Spinal cord (tissue), 9 donors: ENCODE measurements at regions not wholly inside any gene's neighbourhood (a gene's known extent, or its start where the extent isn't known, plus 50 kb on each side); places are given as distances from the start of the nearest gene placed in this dataset.
A peak's percentile ranks its signal among the peaks of the same experiment; 100 is the strongest.

Experiments used
- DNase-seq, 6 donors: peaks; one replicate each; pipeline versions ENCODE4 v3.0.0 to v3.0.0-alpha.2; 2013 to 2015; ENCODE audit warnings: low spot score in 6 of 6, low read depth in 4 of 6
- H3K27ac ChIP-seq: one replicate; pipeline ENCODE4 v1.5.1; 2013; ENCODE audit warnings: low read depth, low read length, control low read depth
- H3K27me3 ChIP-seq: one replicate; pipeline ENCODE4 v1.6.1; 2013; ENCODE audit warnings: low read length; ENCODE audit not compliant: control insufficient read depth, insufficient read depth
- H3K36me3 ChIP-seq: one replicate; pipeline ENCODE4 v1.6.1; 2013; ENCODE audit warnings: low read length; ENCODE audit not compliant: control insufficient read depth, insufficient read depth
- H3K4me1 ChIP-seq: one replicate; pipeline ENCODE4 v1.6.1; 2013; ENCODE audit warnings: low read length; ENCODE audit not compliant: control insufficient read depth, insufficient read depth
- H3K4me3 ChIP-seq: one replicate; pipeline ENCODE4 v1.5.1; 2013; ENCODE audit warnings: low read depth, low read length, control low read depth
- H3K9me3 ChIP-seq: one replicate; pipeline ENCODE4 v1.6.1; 2013; ENCODE audit warnings: low read length; ENCODE audit not compliant: control insufficient read depth, insufficient read depth
- WGBS: methylation state at CpG from one replicate; pipeline ENCODE4 v1.1.5; 2013; ENCODE audit warnings: missing lambda C conversion rate; ENCODE audit not compliant: insufficient coverage; 5-methylcytosine and 5-hydroxymethylcytosine counted together
- donor health status: healthy.

DNA sequence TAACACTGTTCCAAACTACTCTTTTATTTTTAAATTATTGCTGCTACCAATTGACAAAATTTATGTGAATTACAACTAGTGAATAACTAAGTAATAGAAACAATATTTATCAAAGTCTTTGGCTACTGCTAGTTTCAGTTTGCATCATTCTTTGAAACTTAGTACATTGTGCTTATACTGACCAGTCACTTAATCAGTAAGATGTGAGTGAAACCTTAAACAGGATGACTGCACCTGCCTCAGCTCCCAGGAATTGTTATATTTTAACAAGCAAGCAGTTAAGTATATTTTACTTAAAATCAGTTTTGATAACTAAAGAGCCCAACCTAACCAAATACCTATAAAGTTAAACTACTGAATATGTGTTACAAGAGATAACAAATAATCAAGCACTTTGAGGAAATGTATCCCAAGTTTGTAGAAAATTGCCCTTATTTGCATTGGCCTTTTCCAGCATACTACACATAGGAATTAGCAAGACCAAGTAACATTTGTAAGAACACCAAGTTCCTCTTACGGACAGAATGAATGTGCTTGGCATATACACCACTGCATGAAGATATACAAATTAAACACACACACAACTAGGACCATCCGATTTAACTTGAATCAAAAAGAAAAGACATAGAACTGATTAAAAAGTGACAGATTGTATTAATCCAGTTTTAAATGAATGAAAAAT, 545.5 kb upstream of the DAB2 start:
- Histone ChIP-seq H3K4me3 (no peak overlapping the region), H3K27ac (no peak overlapping the region), H3K36me3 (no peaks in the 10 kb centered on the region), H3K27me3 (no peaks in the 10 kb centered on the region), H3K4me1 (no peaks in the 10 kb centered on the region), H3K9me3 (no peaks in the 10 kb centered on the region)
- DNase-seq = no peak
- WGBS = no CpG with 5 or more reads among the region's 2 CpGs

DNA sequence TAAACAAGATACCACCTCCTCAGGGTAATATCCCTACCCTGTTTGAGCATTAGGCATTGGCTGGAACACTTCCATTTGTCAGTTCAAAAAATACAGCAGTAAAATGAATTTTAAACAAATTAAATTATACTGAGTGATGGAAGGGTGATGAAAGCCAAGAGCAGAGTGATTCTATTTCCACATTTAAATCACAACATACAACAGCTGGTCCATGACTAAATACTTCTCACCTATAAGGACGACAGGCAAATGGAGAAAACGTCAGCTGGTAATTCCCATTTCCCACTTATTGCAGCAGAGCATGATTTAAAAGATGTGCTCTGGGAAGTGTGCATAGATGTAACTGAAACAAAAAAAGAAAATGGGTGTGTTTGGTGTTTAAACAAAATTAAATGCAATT, 543.6 kb upstream of the DAB2 start:
- Histone ChIP-seq H3K4me3 (no peak overlapping the region), H3K36me3 (no peaks in the 10 kb centered on the region), H3K27ac (no peak overlapping the region), H3K9me3 (no peaks in the 10 kb centered on the region), H3K27me3 (no peaks in the 10 kb centered on the region), H3K4me1 (no peaks in the 10 kb centered on the region)
- peak in 2 of 6 donors; percentile 57 to 63 for DNase-seq
- no CpG with 5 or more reads among the region's 2 CpGs for WGBS

DNA sequence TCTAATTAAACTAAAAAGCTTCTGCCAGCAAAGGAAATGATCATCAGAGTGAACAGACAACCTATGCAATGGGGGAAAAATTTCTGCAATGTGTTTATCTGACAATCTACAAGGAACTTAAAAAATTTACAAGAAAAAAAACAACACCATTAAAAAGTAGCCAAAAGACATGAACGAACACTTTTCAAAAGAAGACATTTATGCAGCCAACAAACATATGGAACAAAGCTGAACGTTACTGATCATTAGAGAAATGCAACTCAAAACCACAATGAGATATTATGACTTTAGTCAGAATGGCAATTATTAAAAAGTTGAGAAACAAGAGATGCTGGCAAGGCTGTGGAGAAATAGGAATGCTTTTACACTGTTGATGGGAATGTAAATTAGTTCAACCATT, 530.4 kb upstream of the DAB2 start:
- H3K4me3 ChIP-seq = no peak overlapping the region
- no peaks in the 10 kb centered on the region for H3K36me3 ChIP-seq
- no peaks in the 10 kb centered on the region for H3K4me1 ChIP-seq
- H3K27me3 ChIP-seq = no peaks in the 10 kb centered on the region
- no peak overlapping the region for H3K27ac ChIP-seq
- WGBS = no CpG with 5 or more reads among the region's 2 CpGs
- H3K9me3 ChIP-seq = no peaks in the 10 kb centered on the region
- DNase-seq = no peak

DNA sequence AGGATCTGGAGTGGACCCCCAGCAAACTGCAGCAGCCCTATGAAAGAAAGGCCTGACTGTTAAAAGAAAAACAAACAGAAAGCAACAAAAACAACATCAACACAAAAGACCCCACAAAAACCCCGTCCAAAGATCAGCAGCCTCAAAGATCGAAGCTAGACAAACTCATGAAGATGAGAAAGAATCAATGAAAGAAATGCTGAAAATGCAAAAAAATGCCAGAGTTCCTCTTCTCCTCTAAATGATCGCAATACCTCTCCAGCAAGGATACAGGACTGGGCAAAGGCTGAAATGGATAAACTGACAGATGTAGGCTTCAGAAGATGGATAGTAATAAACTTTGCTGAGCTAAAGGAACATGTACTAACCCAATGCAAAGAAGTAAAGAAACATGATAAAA, 526.3 kb upstream of the DAB2 start:
- Histone ChIP-seq H3K36me3 (no peaks in the 10 kb centered on the region), H3K27ac (no peak overlapping the region), H3K27me3 (no peaks in the 10 kb centered on the region), H3K4me1 (no peaks in the 10 kb centered on the region), H3K4me3 (no peak overlapping the region), H3K9me3 (no peaks in the 10 kb centered on the region)
- WGBS = no CpG with 5 or more reads among the region's 3 CpGs
- DNase-seq = no peak

DNA sequence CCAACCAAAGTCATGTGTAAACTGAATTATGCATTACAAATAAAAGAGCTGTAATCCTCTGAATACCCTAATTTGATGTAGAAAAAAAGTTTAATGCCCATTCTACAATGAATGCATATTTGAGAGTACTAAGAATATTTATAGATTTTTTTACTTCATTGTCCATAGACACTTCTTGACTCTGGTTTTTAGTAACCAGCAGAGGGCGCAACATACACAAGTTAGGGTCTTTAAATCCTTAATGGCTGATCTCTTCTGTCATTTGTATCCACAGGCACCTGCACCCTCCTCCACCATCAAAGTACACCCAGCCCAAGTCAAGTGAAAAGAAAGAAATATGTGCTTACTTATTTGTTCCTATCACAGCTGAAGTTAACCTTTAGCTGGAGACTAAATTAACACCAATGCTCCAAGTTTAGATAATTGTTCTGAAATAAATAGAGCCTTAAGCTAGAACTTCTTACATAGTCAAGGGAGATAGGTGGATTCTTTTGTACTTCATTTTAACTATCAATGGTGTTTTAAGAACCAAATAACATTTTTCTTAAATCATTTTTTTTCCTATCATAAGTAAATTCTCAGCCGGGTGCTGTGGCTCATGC, 524.2 kb upstream of the DAB2 start:
- Histone ChIP-seq H3K9me3 (no peaks in the 10 kb centered on the region), H3K4me1 (no peaks in the 10 kb centered on the region), H3K36me3 (no peaks in the 10 kb centered on the region), H3K4me3 (no peak overlapping the region), H3K27ac (no peak overlapping the region), H3K27me3 (no peaks in the 10 kb centered on the region)
- DNase-seq = peak; percentile 19 to 86 (median 42)
- WGBS = no CpG with 5 or more reads among the region's 2 CpGs

DNA sequence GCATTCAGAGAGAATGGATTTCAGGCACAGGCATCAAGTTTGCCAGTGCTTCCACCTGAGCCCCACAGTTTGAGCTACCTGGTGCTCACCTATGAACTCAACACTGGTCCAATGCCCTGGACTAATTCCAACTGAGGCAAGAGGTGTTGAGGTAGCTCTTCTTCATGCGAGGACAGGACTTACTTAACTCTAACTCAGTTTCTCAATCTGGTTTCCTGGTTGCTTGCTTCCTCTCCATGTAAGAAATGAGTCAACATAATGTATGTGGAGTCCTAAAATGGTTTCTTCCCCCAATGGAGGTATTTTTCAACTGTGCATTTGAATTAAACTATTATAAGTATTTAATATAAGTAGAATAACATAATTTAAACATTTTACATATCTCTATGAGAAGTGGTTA, 523.6 kb upstream of the DAB2 start:
- Histone ChIP-seq H3K4me1 (no peaks in the 10 kb centered on the region), H3K36me3 (no peaks in the 10 kb centered on the region), H3K9me3 (no peaks in the 10 kb centered on the region), H3K4me3 (no peak overlapping the region), H3K27ac (no peak overlapping the region), H3K27me3 (no peaks in the 10 kb centered on the region)
- WGBS = no CpG with 5 or more reads among the region's 1 CpG
- no peak for DNase-seq

DNA sequence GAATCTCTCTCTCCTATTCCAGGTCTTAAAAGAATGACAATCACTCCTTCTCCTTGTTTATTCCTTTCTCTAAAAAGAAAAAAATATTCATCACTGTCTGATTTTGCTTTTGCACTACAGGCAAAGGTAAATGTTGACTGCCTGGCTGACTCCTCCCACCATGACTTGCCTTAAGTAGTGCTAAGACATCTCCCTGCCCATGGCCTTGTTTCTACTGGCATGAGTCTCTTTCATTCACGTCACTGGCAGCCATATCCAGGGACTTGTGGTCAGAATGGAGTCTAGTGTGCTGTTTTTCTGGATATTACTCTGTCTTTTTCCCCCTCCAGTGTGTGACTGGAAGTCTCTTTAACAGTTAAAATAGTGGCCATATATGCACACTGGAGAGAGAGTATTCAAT, 522.9 kb upstream of the DAB2 start:
- Histone ChIP-seq H3K4me1 (no peaks in the 10 kb centered on the region), H3K9me3 (no peaks in the 10 kb centered on the region), H3K27ac (no peak overlapping the region), H3K4me3 (no peak overlapping the region), H3K36me3 (no peaks in the 10 kb centered on the region), H3K27me3 (no peaks in the 10 kb centered on the region)
- no peak for DNase-seq
- WGBS = no CpG with 5 or more reads among the region's 1 CpG

DNA sequence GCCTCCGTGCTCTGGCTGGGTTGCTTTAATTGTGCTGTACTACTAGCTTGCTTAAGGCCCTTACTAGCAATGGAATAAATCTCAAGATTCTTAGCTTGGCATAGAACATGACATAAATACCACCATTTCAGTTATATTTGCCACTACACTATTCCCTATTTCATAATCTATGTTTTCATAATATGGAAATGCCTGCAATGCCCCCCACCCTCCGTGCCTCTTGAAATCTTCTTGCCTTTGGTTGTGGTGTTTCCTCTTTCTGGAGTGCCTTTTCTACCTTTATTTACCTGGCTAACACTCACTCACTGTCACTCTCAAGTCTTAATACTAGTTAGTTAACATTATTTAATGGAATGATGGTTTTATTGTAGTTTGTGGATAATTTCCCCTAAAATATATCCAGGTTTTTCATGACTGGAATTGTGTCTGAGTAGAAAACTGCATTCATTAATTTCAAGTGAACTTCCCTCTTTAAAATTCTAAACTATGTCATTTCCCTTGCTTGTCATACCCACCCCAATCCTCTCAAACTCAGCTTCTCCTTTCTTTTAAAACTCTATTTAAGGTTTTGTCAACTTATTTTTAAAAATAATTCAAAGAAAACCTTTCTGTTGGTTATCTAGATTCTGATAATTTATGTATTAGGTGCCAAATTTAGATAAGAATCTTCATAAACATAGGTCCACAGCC, 521.7 kb upstream of the DAB2 start:
- 80% methylated on average over 1 of the region's 2 CpGs for WGBS
- Histone ChIP-seq H3K9me3 (no peaks in the 10 kb centered on the region), H3K36me3 (no peaks in the 10 kb centered on the region), H3K4me1 (no peaks in the 10 kb centered on the region), H3K4me3 (no peak overlapping the region), H3K27ac (no peak overlapping the region), H3K27me3 (no peaks in the 10 kb centered on the region)
- DNase-seq = no peak

DNA sequence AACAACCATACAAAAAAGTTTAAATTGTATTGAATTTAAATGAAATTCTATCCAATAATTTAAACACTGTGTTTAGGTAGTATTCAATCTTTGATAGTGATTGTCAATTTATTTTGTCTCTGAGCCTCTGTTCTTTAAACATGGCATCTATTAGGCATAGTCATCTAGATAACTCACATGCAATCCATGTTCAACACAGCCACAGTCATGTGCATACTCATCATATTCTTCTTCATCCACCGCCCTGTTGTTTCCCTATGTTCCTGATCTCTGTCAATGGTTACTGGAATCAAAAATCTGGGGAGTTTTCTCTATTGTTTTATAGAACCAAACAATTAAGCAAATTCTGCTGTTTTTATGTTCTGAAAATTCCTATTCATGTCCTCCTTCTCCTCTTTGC, 521.1 kb upstream of the DAB2 start:
- Histone ChIP-seq H3K4me1 (no peaks in the 10 kb centered on the region), H3K36me3 (no peaks in the 10 kb centered on the region), H3K4me3 (no peak overlapping the region), H3K27ac (no peak overlapping the region), H3K27me3 (no peaks in the 10 kb centered on the region), H3K9me3 (no peaks in the 10 kb centered on the region)
- WGBS = no CpG with 5 or more reads among the region's 1 CpG
- no peak for DNase-seq

DNA sequence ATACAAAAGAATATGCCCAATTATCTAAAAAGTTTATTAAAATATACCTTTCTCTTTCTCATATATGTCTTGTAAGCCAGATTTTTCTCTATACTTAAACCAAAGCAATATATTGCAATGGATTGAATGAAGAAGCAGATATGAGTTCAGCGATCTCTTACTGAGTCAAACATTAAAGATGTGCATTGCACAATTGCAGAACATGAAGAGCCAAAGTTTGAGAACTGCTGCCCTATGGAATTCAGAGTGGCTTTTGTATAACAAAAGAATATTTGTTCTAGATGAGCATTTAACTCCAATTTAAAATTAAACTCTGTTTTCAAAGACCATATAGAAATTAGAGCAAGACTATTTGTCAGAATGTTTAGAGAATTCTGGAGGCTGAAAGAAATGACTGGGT, 519.0 kb upstream of the DAB2 start:
- H3K4me3 ChIP-seq = no peak overlapping the region
- DNase-seq = no peak

More for the DNA sequence above, 519.0 kb upstream of the DAB2 start:
- Histone ChIP-seq H3K27me3 (no peaks in the 10 kb centered on the region), H3K36me3 (no peaks in the 10 kb centered on the region), H3K9me3 (no peaks in the 10 kb centered on the region), H3K27ac (no peak overlapping the region), H3K4me1 (no peaks in the 10 kb centered on the region)
- WGBS = no CpG with 5 or more reads among the region's 1 CpG
